Body of pancreas (tissue), 4 donors: ENCODE measurements at regions not wholly inside any gene's neighbourhood (a gene's known extent, or its start where the extent isn't known, plus 50 kb on each side); places are given as distances from the start of the nearest gene placed in this dataset.
"Not testable (repeated sequence)": the region's sequence is repeated elsewhere in the genome, so short reads cannot be mapped to it uniquely, and the experiment has no call there.

ENCODE experiments used
- ATAC-seq: fragments of 150-250 bp; one replicate; pipeline ENCODE4 v1.9.1; 2016
- DNase-seq, 4 donors: peaks; one replicate each; pipeline ENCODE4 v3.0.0-alpha.2; 2019
- H3K27ac ChIP-seq, 4 donors: fragments of 200-600 bp; sonication (generic); 1 replicate in 3 of 4; 2 replicates in 1 of 4; pipeline versions ENCODE4 v1.5.1 to v1.6.1; 2016 to 2019; ENCODE audit warnings: mild to moderate bottlenecking in 1 of 4, mixed read lengths in 1 of 4, moderate library complexity in 1 of 4
- H3K27me3 ChIP-seq, 2 donors: fragments of 200-600 bp; sonication (generic); one replicate each; pipeline ENCODE4 v1.6.0; 2016; ENCODE audit warnings: mild to moderate bottlenecking in 1 of 2
- H3K36me3 ChIP-seq, 2 donors: fragments of 200-600 bp; sonication (generic); replicated peaks in 1 of 2; 2 replicates each; pipeline ENCODE4 v1.5.1; 2016; ENCODE audit warnings: low read depth in 2 of 2; ENCODE audit not compliant: insufficient read depth in 1 of 2
- H3K4me1 ChIP-seq: fragments of 200-600 bp; sonication (generic); one replicate; pipeline ENCODE4 v1.6.0; 2016
- H3K4me3 ChIP-seq, 2 donors: fragments of 200-600 bp; sonication (generic); 1 replicate in 1 of 2; 2 replicates in 1 of 2; pipeline ENCODE4 v1.5.1; 2016 to 2019
- H3K9me3 ChIP-seq, 3 donors: fragments of 200-600 bp; sonication (generic); 1 replicate in 2 of 3; 2 replicates in 1 of 3; pipeline ENCODE4 v1.5.1; 2016
- POLR2A ChIP-seq, 3 donors: fragments of 450-650 bp; IDR thresholded peaks; one replicate each; pipeline ENCODE4 v1.6.1; 2016; ENCODE audit warnings: antibody characterized with exemption in 3 of 3, mild to moderate bottlenecking in 2 of 3
- WGBS, 2 donors: methylation state at CpG; one replicate each; pipeline ENCODE4 v1.1.5; 2017; 5-methylcytosine and 5-hydroxymethylcytosine counted together
- intact Hi-C: fragments of 100-400 bp; cut with DNase I; formaldehyde crosslinking; loops from one replicate; pipeline ENCODE4 v1.15.1; 2023
- TF ChIP-seq, protein P1 (sequence below), 7 experiments: fragments of 450-650 bp in 4 of 7; fragments of 200-600 bp in 3 of 7; sonication (generic) in 3 of 7; IDR thresholded peaks; one replicate each; pipeline ENCODE4 v1.5.1; 2016 to 2019; ENCODE audit warnings: antibody characterized with exemption in 7 of 7

DNA sequence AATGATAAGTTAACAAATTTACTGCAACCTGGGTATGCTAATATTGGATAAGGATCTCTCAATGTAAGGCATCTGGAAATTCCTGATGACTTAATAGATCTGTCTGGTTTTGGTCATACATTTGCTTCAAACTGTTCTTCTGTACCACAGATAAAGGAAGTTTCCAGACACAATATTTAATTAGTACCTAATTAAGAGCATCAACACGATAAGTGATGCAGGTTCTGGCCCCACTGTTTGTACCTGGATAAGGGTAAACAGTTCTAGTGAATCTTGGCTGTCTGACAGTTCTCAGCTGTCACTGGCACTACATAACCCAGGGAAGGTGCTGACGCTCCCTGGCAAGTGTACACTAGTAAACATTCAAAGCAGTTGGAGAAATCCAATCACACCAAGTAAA, 165.6 kb downstream of the MZT1 start:
- no peaks in the 10 kb centered on the region for H3K36me3 ChIP-seq
- H3K27me3 ChIP-seq = no peaks in the 10 kb centered on the region
- no peak for DNase-seq
- H3K4me3 ChIP-seq = no peak overlapping the region
- no peaks in the 10 kb centered on the region for H3K9me3 ChIP-seq
- TF ChIP-seq POLR2A (IDR thresholded peaks at IDR 0.05) = no peak
- TF ChIP-seq, protein P1, sequence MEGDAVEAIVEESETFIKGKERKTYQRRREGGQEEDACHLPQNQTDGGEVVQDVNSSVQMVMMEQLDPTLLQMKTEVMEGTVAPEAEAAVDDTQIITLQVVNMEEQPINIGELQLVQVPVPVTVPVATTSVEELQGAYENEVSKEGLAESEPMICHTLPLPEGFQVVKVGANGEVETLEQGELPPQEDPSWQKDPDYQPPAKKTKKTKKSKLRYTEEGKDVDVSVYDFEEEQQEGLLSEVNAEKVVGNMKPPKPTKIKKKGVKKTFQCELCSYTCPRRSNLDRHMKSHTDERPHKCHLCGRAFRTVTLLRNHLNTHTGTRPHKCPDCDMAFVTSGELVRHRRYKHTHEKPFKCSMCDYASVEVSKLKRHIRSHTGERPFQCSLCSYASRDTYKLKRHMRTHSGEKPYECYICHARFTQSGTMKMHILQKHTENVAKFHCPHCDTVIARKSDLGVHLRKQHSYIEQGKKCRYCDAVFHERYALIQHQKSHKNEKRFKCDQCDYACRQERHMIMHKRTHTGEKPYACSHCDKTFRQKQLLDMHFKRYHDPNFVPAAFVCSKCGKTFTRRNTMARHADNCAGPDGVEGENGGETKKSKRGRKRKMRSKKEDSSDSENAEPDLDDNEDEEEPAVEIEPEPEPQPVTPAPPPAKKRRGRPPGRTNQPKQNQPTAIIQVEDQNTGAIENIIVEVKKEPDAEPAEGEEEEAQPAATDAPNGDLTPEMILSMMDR (IDR thresholded peaks at IDR 0.05) = no peak
- no peak overlapping the region for H3K27ac ChIP-seq
- H3K4me1 ChIP-seq = no peaks in the 10 kb centered on the region
- ATAC-seq = no peak
- intact Hi-C loops = no loop called here
- 31 to 36% methylated on average over 2 of the region's 2 CpGs for WGBS, 2 donors

DNA sequence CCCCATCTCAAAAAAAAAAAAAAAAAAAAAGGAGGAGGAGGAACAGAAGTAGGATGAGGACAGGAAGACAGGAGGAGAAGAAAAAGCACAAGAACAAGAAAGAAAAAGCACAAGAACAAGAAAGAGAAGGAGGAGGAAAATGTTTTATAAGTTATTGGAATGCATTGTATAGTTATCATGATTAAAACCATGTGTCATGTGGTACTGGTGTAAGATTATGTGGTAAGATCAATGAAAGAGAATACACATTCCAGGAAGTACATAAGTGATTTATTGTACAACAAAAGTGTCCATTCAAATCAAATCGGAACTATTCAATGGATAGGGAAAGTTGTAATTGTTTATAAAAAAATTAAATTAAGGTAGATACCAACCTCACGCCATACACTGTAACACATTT, 167.7 kb downstream of the MZT1 start:
- intact Hi-C loops = no loop called here

DNA sequence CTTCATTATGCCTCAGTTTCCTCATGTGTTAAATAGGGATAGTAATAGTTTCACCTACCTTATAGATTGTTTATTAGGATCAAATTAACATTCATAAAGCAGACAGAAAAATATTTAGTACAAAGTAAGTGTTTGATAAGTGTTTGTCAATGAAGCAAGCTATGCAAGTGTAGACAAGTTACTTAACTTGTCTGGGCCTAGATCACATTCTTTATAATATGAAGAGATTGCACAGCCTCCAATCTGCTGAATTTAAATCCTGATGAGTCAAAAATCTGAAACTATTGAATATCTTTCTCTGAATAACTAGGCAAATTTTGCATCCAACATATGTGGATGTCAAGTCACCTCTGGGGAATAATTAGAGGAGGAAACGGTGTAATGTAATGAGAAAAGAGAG, 170.5 kb downstream of the MZT1 start:
- DNase-seq = no peak
- WGBS, 2 donors = 88 to 100% methylated on average over 1 of the region's 1 CpG

More for the DNA sequence above, 167.7 kb downstream of the MZT1 start:
- Histone ChIP-seq H3K27ac (no peak overlapping the region), H3K9me3 (no peaks in the 10 kb centered on the region), H3K27me3 (no peaks in the 10 kb centered on the region), H3K4me3 (no peak overlapping the region), H3K4me1 (no peaks in the 10 kb centered on the region), H3K36me3 (no peaks in the 10 kb centered on the region)
- no peak for ATAC-seq
- 58 to 77% methylated on average over 2 of the region's 2 CpGs for WGBS, 2 donors
- no peak for DNase-seq
- TF ChIP-seq, protein P1 (IDR thresholded peaks at IDR 0.05) = no peak
- TF ChIP-seq POLR2A (IDR thresholded peaks at IDR 0.05) = no peak

DNA sequence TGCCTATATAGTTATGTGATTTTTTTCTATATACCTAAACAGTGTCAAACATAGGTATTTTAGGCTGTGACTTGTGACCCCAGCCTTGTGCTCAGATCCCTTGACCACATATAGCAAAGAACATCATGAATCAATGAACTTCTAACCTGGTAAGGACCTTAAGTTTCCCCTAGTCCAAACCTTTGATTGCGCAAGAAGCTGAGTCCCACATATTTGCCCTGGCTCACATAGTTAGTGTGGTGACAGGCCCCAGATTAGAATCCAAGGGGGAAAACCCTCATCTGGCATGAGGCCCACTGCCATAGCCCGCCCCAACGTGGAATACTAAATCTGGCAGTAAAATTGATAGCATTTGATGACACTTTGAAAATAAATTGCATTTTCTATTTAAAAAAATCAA, 171.8 kb downstream of the MZT1 start:
- no peaks in the 10 kb centered on the region for H3K9me3 ChIP-seq
- H3K27me3 ChIP-seq = no peaks in the 10 kb centered on the region
- 59 to 64% methylated on average over 3 of the region's 3 CpGs for WGBS, 2 donors
- TF ChIP-seq, protein P1 (IDR thresholded peaks at IDR 0.05) = no peak
- TF ChIP-seq POLR2A (IDR thresholded peaks at IDR 0.05) = no peak
- no peaks in the 10 kb centered on the region for H3K4me1 ChIP-seq
- intact Hi-C loops = no loop called here
- no peak overlapping the region for H3K4me3 ChIP-seq
- ATAC-seq = no peak
- H3K36me3 ChIP-seq = no peaks in the 10 kb centered on the region
- DNase-seq = no peak
- H3K27ac ChIP-seq = no peak overlapping the region

More for the DNA sequence above, 170.5 kb downstream of the MZT1 start:
- Histone ChIP-seq H3K27me3 (no peaks in the 10 kb centered on the region), H3K4me1 (no peaks in the 10 kb centered on the region), H3K4me3 (no peak overlapping the region), H3K9me3 (no peaks in the 10 kb centered on the region), H3K27ac (no peak overlapping the region), H3K36me3 (no peaks in the 10 kb centered on the region)
- TF ChIP-seq POLR2A (IDR thresholded peaks at IDR 0.05) = no peak
- intact Hi-C loops = no loop called here
- no peak for ATAC-seq

DNA sequence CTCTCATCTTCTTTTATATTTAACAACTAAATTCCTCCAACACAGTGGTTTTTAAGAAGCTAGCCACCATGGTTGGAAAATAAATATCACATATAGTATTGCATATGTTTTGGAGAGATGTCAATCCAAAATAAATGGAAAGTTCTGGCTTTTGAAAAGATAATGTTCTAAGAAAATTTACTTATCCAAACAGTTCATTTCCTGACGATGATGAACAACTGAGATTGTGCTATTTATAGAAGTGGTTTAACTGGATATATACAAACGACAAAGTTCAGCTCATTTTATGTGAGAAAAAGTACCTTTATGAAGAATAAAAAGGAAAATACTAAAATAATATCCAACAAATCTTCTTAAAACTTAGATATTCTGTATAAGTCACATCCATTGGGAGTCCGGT, 174.7 kb downstream of the MZT1 start:
- 44% methylated on average over 3 of the region's 3 CpGs for WGBS, 2 donors
- Histone ChIP-seq H3K27ac (no peak overlapping the region), H3K4me3 (no peak overlapping the region), H3K36me3 (no peaks in the 10 kb centered on the region), H3K9me3 (no peaks in the 10 kb centered on the region), H3K27me3 (no peaks in the 10 kb centered on the region), H3K4me1 (no peaks in the 10 kb centered on the region)
- intact Hi-C loops = no loop called here
- no peak for TF ChIP-seq POLR2A (IDR thresholded peaks at IDR 0.05)
- TF ChIP-seq, protein P1 (IDR thresholded peaks at IDR 0.05) = no peak
- DNase-seq = no peak
- ATAC-seq = no peak

DNA sequence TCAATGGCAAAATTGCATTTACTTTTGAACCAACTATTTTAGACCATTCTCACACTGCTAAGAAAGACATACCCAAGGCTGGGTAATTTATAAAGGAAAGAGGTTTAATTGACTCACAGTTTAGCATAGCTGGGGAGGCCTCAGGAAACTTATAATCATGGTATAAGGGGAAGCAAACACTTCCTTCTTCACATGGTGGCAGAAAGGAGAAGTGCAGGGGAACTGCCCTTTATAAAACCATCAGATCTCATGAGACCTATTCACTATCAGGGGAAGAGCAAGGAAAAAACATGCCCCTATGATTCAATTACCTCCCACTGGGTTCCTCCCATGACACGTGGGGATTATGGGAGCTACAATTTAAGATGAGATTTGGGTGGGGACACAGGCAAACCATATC, 181.5 kb downstream of the MZT1 start:
- WGBS, 2 donors = 61 to 67% methylated on average over 1 of the region's 1 CpG
- DNase-seq, intact Hi-C loops, H3K27me3 ChIP-seq, ATAC-seq, H3K27ac ChIP-seq, H3K4me1 ChIP-seq, H3K4me3 ChIP-seq, H3K36me3 ChIP-seq, H3K9me3 ChIP-seq: not testable (repeated sequence)
